GM19324 (cell line): ENCODE measurements at regions not wholly inside any gene's neighbourhood (a gene's known extent, or its start where the extent isn't known, plus 50 kb on each side); places are given as distances from the start of the nearest gene placed in this dataset.
"Not testable (repeated sequence)": the region's sequence is repeated elsewhere in the genome, so short reads cannot be mapped to it uniquely, and the experiment has no call there.

Experiments
- ATAC-seq: cut with Tn5 transposase; IDR thresholded peaks from one replicate; pipeline ENCODE4 v1.9.1; 2021; ENCODE audit warnings: mild to moderate bottlenecking, moderate library complexity; ENCODE audit not compliant: unreplicated experiment, low FRiP score

DNA sequence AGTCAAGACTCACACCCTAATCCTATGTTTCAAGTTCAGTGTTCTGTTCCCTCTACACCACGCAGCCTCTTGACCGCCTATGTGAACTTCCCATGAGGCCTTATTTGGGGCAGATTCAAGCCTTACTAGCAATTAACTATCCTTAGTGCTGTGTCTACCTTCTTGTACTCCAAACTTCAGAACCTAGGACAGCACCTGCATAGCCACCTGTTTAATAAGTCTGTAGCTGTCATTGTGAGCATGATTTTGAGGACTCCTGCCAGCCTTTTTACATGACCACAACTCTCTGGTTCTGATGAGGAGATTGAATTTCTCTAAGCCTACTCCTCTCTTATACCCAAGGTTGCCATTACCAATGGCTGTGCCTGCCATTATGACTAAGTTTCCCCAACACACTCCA is 50.8 kb upstream of the PCSK1 start:
- ATAC-seq = no peak

DNA sequence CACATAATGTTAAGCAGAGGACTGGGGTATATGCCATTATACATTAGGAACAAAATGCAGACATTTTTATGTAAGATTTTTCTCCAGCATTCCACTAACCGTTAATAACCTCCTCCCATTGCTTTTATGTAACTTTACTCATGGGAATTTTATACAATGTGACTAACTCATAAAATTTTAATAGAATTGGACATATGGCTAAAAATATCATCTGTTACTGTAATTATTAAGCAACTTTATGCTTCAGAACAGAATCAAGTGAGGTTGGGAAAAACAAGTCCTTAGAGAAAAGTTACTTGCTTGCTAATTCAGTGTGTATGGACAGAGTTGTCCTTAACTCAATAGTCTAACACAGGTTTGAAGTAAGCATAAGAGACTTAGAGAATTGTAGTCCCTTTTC is 54.8 kb upstream of the PCSK1 start:
- ATAC-seq = no peak

DNA sequence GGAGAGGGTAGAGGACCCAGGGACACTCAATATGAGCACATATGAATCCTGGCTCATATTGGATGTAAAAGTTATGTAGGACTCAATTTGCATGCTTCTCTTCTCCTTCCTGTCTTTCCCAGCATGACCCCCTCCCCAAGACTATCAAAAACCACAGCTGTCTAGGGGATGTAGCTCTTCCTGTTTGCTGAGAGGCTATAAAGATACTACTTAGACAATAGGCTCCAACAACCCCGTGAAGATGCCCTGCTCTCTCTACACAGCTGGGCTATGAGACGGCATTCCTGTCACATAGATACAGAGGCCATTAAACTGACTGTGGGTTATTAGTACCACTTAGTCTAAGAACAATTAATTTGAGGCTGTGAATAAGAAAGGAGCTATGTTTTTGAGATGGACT is 56.5 kb upstream of the PCSK1 start:
- ATAC-seq = no peak

DNA sequence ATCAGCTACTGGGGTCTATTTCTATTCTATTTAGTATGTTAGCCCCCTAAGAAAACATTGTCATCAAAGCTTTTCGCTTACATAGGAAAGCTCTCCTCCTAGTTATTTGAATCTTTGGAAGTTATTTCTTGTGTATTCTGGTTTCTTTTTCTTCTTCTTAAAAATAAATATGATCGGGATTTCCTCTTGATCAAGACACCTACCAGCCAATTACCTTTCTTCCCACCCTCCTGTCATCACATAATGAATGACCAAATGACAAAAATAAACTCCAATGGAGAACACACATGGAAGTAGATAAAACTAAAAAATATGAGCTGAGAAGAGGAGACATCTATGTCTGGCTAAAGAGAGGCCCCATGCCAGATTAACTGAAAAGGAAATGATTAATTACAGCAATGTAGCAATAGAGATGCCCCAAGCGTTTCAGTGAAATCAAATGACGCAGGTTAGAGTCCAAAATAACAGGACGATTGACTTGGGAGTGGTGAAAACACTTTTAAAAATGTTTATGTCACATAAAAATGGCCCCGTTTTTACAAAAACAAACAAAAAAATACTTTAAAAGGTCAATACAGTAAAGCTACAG is 59.5 kb upstream of the PCSK1 start:
- ATAC-seq = no peak

DNA sequence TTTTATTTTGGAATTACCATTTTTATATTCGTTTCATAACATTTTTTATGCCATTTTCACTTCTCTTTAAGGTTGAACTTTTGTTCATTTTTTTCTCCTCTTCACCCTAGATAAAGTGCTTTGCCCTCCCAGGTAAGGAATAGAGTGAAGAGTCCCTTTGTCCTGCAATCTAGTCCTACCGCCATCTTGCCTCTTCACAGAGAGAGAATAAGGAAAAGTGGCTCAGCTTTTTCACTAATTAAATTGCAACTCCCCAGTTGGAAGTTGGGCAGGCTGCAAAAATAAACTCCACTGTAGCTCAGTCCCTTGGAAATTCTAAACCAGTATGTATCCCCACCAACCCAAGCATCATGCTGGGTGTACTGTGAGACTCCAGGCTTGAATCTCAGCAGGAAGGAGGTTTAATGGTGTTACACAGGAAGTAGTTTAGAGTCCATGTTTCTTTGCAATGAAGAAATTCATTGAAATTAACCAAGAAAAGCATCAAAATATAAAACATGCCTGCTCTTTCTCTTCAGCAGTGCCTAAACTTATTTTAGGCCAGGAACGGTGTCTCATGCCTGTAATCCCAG is 60.3 kb upstream of the PCSK1 start:
- no peak for ATAC-seq

DNA sequence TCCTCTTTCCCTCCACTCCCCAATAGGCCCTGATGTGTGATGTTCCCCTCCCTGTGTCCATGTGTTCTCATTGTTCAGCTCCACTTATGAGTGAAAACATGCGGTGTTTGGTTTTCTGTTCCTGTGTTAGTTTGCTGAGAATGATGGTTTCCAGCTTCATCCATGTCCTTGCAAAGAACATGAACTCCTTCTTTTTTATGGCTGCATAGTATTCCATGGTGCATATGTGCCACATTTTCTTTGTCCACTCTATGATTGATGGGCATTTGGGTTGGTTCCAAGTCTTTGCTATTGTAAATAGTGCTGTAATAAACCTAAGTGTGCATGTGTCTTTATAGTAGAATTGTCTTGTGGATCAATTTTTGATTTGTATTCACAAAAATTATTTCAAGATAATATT is 62.4 kb upstream of the PCSK1 start:
- not testable (repeated sequence) for ATAC-seq

DNA sequence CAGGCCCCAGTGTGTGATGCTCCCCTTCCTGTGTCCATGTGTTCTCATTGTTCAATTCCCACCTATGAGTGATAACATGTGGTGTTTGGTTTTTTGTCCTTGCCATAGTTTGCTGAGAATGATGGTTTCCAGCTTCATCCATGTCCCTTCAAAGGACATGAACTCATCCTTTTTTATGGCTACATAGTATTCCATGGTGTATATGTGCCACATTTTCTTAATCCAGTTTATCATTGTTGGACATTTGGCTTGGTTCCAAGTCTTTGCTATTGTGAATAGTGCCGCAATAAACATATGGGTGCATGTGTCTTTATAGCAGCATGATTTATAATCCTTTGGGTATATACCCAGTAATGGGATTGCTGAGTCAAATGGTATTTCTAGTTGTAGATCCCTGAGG is 64.0 kb upstream of the PCSK1 start:
- ATAC-seq = not testable (repeated sequence)

DNA sequence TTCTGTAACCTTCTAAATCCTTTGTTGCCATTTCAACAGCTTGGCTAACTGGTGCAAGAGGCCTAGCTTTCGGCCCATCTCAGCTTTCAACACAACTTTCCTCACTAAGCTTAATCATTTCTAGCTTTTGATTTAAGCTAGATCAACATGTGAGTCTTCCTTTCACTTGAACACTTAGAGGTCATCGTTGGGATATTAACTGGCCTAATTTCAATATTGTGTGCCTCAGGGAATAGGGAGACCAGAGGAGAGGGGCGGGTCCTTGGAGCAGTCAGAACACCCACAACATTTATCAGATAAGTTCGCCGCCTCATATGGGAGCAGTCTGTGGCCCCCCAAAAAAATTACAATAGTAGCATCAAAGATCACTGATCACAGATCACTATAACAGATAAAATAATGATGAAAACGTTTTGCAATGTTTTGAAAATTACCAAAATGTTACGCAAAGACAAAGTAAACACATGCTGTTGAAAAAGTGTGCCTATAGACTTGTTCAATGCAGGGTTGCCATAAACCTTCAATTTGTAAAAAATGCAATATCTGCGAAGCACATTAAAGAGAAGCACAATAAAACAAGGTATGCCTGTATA is 66.8 kb upstream of the PCSK1 start:
- no peak for ATAC-seq

DNA sequence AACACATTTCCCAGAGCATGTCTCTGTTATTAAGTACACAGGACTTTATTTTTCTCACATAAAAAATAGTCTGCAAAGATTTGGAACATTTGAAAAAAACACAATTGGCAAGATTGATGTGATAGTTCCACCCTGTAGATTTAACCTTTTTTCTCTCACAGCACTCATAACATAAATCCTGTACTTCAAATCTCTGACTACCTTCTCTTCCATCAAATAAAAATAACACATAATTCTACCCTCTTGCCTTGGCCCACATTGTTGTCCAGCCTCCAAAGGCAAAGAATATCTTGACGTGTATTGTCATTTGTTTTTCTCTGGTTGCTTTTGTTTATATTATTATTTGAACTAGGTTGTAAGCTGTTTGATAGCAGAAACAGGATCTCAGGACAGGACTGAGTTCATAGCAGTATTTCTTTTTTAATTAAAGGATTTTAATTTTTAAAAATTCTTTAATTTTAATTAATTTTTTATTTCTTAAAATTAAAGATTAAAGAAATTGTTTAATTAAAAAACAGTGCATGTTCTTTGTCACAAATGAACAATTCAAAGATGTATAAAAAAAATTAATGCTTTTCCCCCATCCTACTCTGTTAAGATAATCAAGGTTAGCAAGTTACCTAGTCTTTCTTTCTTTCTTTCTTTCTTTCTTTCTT is 69.1 kb upstream of the PCSK1 start:
- ATAC-seq = no peak

DNA sequence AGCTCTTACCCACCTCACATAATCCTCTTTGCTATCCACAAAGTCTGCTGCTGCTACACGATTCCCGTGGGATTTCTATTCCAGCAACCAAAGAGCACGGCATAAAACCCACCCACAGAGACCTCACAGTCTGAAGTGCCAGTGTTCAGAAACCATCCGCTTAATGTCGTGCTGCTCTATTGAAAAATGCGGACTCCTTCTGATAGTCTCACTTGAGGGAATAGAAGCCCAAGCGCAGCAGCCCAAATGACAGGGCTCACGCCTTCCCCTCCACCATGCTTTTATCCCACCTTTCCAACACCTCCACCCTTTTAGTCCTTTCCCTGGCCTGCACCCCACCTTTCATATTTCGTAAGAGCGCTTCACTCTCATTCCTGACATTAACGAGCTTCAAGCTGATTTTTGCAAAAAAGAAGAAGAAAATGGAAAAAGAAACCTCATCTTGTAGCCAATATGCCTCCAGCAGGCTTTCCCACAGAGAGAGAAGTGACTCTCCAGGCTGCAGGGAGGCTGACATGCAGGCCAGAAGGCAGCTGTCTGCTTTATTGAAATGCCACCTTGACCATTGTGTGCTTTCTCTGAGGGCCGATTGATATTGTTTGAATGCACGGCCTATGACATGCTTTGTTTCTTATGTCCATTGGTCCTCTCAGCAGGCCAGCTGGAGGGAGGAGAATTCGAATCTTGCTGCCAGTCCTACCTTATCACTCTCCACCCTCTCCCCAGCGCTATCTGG is 70.6 kb upstream of the PCSK1 start:
- no peak for ATAC-seq

DNA sequence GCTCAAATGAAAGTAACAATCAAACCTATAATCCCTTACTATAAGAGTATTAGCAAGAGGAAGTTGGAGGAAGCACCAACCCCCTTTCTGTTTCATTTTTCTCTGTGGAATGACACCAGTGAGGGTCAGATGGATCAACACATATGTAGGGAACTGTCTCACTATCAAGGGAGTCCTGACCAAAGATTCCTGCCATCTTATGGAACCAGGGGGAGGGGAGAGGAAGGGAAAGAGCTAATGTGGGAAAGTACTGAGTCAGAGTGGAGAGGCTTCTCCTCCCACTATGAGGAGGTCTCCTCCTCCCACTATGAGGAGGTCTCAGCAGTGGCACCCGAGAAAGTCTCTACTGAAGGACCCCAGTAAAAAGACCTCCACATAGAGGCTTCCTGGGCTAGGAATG is 73.3 kb upstream of the PCSK1 start:
- ATAC-seq = no peak

DNA sequence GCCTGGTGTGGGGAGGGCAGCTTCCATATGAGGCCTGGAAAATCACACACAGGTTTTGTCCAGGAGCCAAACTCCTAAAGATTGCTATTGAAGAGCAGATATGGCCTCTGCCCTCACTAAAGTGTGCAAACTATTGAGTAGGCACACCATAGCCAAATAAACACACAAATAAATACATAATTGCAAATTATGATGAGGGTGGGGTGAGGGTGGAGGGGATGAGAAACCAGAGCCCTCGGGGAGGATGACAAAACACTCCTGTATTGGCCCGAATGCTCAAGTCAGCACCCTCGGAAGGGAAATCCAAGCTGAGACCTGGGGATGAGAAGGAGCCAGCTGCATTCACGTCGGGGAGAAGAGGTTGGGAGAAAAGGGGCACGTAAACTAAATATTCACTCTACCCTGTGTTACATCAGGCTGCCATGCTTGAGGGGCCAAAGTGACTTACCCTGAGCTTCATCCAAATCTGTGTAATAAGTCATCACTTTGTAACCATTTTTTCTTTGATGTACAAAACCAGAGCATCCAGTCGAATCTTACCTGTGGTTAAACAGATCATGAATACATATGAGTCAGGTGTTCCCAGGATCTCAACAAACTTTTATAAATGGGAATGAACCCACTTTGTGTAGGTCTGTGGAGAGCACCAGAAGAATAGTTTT is 73.9 kb upstream of the PCSK1 start:
- no peak for ATAC-seq

DNA sequence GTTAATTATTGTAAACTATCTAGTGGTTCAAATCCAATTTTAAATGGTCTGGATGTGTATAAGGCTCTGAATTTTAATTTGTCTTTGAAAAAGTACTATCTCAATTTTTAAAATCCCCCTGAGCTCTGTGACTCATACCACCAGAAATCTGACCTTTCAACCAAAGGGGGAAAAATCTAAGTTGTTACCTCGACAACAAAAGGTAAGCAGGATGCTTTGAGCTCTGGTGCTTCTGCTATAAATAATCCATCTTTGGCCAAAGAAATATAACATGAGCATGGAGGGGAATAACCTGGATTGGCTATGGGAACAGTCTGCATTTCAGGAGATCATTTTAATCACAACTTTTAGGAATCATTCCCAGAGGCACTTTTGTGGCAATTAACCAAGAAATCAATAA is 76.3 kb upstream of the PCSK1 start:
- no peak for ATAC-seq

DNA sequence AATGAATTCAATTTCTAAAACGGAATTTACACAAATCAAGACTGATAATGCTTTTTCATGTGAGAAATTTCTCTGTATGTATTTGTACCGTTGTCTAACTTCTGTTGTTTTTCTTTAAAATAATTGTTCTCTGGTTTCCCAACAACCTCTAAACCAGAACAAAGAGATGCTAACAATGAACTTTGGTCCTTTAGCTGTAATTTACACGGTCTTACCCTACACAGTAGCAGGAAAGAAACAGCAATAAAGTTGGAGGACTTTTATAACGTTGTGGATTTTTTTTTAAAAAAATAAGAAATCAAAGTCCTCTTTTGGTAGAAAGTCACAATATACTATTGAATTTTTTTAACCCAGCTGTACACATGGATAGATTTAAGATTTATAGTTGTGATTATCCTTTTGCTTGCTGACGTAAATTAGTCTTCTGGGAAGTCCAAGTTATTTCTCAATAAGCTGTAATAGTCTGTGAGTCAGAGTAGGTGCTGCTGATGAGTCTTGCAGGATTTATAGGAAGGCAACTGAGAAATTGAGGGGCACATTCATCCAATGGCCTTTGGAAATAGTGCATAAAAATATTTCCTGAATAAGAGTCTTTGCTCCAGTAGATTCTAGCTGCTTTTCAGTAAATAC is 76.8 kb upstream of the PCSK1 start:
- ATAC-seq = no peak

DNA sequence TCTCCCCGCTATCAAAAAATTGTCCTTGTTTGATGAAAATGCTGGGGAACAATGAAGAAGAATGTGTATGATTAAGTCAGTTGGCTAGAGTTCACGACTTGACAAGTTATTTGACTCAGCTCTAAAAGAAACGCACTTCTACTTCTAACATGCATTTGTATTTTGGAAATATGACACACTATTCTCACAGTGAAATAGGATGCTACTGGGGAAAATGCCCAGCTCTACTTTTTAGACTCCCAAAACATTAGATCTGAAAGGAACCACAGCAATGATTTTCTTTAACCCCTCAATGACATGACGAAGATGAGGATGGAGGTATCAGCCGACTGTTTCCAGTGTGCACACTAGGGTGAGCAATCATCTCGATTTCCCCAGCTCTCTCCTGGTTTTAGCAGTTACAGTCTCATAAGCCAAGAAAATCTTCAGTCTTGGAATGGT is 83.6 kb upstream of the PCSK1 start:
- ATAC-seq = no peak

DNA sequence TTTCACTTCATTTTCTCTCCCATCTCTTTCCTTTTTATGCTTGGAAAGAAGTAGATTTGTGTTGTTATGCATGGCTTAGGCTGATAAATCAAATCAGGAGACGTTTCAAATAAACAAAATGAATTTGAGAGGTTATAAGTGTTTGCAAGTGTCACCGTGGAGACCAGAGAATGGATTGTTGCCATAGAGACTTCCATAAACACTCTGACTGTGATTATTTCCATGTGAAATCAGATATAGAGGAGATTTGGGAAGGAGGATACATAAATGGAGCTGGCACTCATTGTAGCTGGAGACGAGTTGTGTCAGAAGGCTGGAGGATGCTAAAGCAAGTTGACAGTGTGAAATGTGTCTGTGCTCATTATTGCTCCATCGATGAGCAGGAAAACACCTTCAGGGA is 84.2 kb upstream of the PCSK1 start:
- no peak for ATAC-seq

DNA sequence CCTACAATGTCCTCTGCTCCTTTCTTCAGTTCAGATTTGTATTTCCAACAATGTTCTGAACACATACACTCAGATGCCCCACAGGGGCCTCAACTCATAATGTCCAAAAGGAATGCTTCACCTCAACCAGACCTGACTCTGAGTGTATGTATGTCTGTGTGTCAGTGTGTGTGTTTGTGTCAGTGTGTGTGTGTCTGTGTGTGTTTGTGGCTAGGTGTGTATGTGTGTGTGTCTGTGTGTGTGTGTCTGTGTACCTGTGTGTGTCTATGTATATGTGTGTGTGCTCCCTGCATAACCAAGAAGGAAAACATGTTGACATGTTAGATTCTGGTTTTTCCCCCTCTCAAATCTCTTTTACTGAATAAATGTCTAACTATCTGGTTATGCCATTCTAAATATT is 87.3 kb upstream of the PCSK1 start:
- no peak for ATAC-seq

DNA sequence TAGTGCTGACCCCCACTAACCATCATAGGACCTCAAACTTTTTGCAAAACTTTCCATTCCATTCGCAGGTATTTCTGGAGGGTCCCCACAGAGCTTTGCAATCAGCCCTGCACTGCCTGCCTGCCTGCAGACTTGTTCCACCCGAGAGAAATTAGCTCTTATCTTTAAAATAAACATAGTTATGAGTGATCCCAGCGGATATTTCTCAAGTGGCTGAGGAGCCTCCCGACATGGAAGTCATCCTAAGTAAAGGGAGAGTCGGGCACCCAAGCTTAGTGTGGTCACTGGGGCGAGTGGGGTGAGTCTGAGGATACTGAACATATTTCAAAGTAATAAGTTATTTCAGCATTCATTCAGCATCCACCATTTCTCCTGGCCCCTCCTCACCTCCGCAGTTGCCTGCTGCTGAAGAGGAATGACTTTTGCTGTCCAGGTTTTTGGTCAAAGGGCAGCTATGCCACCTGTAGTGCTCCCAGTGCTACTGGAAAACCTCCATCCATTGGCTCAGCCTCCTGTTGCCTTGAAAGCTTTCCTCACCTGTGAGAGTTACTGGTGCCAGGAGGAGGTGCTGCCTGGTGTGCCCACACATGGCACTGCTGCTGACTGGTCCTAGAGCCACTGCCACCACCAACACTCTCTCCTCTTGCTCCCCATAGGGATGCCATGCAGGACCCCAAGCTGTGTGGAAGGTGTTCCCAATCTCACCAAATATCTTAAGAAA is 89.7 kb upstream of the PCSK1 start:
- ATAC-seq = no peak

DNA sequence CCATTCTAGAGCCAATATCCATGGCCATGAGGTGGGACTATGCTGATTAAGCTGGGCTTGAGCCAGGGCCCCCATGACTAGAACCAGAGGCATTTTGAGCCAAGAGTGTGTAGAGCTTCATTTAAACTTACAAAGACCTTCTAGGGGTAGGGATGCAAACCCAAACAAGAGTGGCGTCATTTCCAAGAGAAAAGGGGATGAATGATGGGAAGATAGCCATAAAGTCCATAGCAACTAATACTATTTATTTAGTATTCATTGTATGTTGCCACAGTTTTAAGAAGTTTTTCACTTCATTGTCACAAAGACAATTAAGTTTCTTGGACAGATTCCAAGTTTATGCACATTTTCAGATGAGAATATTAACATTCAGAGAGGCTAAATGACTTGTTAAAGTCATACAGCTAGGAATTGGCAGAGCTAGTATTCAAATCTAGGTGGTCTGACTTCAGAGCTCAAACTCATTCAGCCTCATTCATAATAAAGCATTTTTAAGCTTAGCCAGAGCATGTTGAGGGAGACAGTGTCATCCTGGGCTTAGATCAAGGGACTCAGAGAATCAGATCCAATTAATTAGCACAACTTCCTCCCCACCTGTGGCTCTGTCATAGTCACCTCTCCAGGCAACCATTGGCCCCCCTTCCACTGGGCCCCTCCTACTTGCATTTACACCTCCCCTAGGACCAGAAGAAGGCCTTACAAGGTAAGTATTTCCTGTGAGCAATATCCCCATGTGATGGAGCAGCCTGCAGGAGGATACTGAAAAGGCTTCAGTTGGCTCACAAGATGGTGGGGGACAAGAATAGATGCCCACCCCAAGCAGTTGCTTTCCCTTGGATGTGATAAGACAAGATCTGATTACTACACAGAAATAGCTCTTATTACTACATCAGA is 95.0 kb upstream of the PCSK1 start:
- ATAC-seq = no peak
